ENCODE measurements at regions not wholly inside any gene's neighbourhood (a gene's known extent, or its start where the extent isn't known, plus 50 kb on each side); places are given as distances from the start of the nearest gene placed in this dataset.

- Histone ChIP-seq H3K9me1 (replicated peaks; ENCODE audit: control insufficient read depth, extremely low read depth, insufficient read depth, low read length) (no peaks in the 10 kb centered on the region), H3K9me3 (replicated peaks; ENCODE audit: control insufficient read depth, insufficient read depth, low read length) (peaks cover 2% of the 10 kb centered on the region), H3K27me3 (ENCODE audit: control insufficient read depth in 2 of 2, insufficient read depth in 2 of 2, low read length in 2 of 2) (no peaks in the 10 kb centered on the region), H3K36me3 (ENCODE audit: control insufficient read depth in 2 of 2, extremely low read depth in 1 of 2, insufficient read depth in 2 of 2, low read length in 2 of 2) (no peaks in the 10 kb centered on the region), H3K9ac (replicated peaks; ENCODE audit: extremely low read depth, insufficient read depth, low read length) (no peak overlapping the region), H3K4me2 (ENCODE audit: insufficient read depth, low read length) (no peak overlapping the region), H3K79me2 (ENCODE audit: control insufficient read depth, insufficient read depth, low read length) (no peaks in the 10 kb centered on the region), H2AFZ (ENCODE audit: low read depth, low read length) (no peak overlapping the region), H4K20me1 (replicated peaks; ENCODE audit: control insufficient read depth, extremely low read depth, insufficient read depth, low read length) (no peaks in the 10 kb centered on the region), H3K4me1 (ENCODE audit: control insufficient read depth, extremely low read depth, insufficient read depth, low read length) (no peaks in the 10 kb centered on the region), H3K27ac (ENCODE audit: insufficient read depth, low read depth, low read length) (no peak overlapping the region), H3K4me3 (replicated peaks in 1 of 3; ENCODE audit: insufficient read depth in 1 of 3, low read depth in 1 of 3, low read length in 3 of 3) (no peak overlapping the region)
- FAIRE-seq (no peak), DNase-seq (ENCODE audit: low read depth, low spot score) (no peak)
- TF ChIP-seq, protein P1, sequence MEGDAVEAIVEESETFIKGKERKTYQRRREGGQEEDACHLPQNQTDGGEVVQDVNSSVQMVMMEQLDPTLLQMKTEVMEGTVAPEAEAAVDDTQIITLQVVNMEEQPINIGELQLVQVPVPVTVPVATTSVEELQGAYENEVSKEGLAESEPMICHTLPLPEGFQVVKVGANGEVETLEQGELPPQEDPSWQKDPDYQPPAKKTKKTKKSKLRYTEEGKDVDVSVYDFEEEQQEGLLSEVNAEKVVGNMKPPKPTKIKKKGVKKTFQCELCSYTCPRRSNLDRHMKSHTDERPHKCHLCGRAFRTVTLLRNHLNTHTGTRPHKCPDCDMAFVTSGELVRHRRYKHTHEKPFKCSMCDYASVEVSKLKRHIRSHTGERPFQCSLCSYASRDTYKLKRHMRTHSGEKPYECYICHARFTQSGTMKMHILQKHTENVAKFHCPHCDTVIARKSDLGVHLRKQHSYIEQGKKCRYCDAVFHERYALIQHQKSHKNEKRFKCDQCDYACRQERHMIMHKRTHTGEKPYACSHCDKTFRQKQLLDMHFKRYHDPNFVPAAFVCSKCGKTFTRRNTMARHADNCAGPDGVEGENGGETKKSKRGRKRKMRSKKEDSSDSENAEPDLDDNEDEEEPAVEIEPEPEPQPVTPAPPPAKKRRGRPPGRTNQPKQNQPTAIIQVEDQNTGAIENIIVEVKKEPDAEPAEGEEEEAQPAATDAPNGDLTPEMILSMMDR (IDR thresholded peaks at IDR 0.05; ENCODE audit: extremely low read depth in 1 of 2, insufficient read depth in 1 of 2, low read depth in 1 of 2, low read length in 2 of 2) = no peak
- CTCF ChIA-PET = no interaction called here
- intact Hi-C loops (cut with micrococcal nuclease) = no loop called here
- POLR2A ChIA-PET = no interaction called here
- dilution Hi-C loops (cut with MboI; ENCODE audit: extremely low pct_ligation_motif_present, low sequenced_read_pairs) = no loop called here
- BruUV-seq (replicated peaks) = no TSS peak
These were observed 471.8 kb upstream of the PRMT6 start for GRCh38 chr1:106584676-106585075.

DNA sequence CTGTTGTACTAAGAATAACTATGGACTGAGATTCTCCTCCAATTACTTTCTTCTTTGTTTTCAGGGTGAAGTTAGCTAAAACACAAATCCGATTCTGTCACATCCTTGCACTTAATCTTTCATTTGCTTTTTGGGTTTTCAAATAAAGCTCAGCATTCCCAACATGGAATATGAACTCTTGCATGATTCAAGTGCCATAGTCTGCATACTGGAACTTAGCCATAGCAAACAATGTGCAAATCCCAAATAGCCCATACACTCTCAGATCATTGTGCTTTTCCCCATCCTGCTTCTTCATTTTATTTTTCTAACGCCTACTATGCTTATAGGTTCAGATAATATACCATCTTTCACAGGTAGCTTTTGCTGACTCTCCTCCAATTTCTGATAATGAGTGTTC, 455.8 kb upstream of the PRMT6 start:
- Histone ChIP-seq H3K9ac (replicated peaks; ENCODE audit: extremely low read depth, insufficient read depth, low read length) (no peak overlapping the region), H3K9me3 (replicated peaks; ENCODE audit: control insufficient read depth, insufficient read depth, low read length) (no peaks in the 10 kb centered on the region), H3K4me2 (ENCODE audit: insufficient read depth, low read length) (no peak overlapping the region), H3K79me2 (ENCODE audit: control insufficient read depth, insufficient read depth, low read length) (no peaks in the 10 kb centered on the region), H3K9me1 (replicated peaks; ENCODE audit: control insufficient read depth, extremely low read depth, insufficient read depth, low read length) (no peaks in the 10 kb centered on the region), H4K20me1 (replicated peaks; ENCODE audit: control insufficient read depth, extremely low read depth, insufficient read depth, low read length) (no peaks in the 10 kb centered on the region), H2AFZ (ENCODE audit: low read depth, low read length) (no peak overlapping the region), H3K27ac (ENCODE audit: insufficient read depth, low read depth, low read length) (no peak overlapping the region), H3K27me3 (ENCODE audit: control insufficient read depth in 2 of 2, insufficient read depth in 2 of 2, low read length in 2 of 2) (no peaks in the 10 kb centered on the region), H3K4me1 (ENCODE audit: control insufficient read depth, extremely low read depth, insufficient read depth, low read length) (no peaks in the 10 kb centered on the region), H3K36me3 (ENCODE audit: control insufficient read depth in 2 of 2, extremely low read depth in 1 of 2, insufficient read depth in 2 of 2, low read length in 2 of 2) (no peaks in the 10 kb centered on the region), H3K4me3 (replicated peaks in 1 of 3; ENCODE audit: insufficient read depth in 1 of 3, low read depth in 1 of 3, low read length in 3 of 3) (no peak overlapping the region)
- ChIA-PET POLR2A (no interaction called here), CTCF (no interaction called here)
- FAIRE-seq (no peak), DNase-seq (ENCODE audit: low read depth, low spot score) (no peak)
- BruUV-seq (replicated peaks) = no TSS peak
- TF ChIP-seq JUN (IDR thresholded peaks at IDR 0.05; ENCODE audit: borderline replicate concordance, insufficient read depth, insufficient read length, low read depth) = no peak
- TF ChIP-seq POLR2A (IDR thresholded peaks at IDR 0.05; ENCODE audit: low read depth, low read length) = no peak
- TF ChIP-seq EZH2 (IDR thresholded peaks at IDR 0.05; ENCODE audit: borderline replicate concordance, low read depth, low read length, severe bottlenecking) = no peak
- TF ChIP-seq FOS (IDR thresholded peaks at IDR 0.05; ENCODE audit: borderline replicate concordance, insufficient read depth, low read length) = no peak
- TF ChIP-seq MYC (IDR thresholded peaks at IDR 0.05; ENCODE audit: low read depth, low read length) = no peak
- TF ChIP-seq, protein P1 (IDR thresholded peaks at IDR 0.05; ENCODE audit: extremely low read depth in 1 of 2, insufficient read depth in 1 of 2, low read depth in 1 of 2, low read length in 2 of 2) = no peak
- intact Hi-C loops (cut with micrococcal nuclease) = no loop called here
- dilution Hi-C loops (cut with MboI; ENCODE audit: extremely low pct_ligation_motif_present, low sequenced_read_pairs) = no loop called here

Data from endothelial cell of umbilical vein (primary cell).